Activated CD4-positive, alpha-beta memory T cell treated with anti-CD3 and anti-CD28 coated beads for 36 hours (primary cell): ENCODE measurements at regions not wholly inside any gene's neighbourhood (a gene's known extent, or its start where the extent isn't known, plus 50 kb on each side); places are given as distances from the start of the nearest gene placed in this dataset.

Experiments used
- CTCF ChIA-PET: fragments of 350-600 bp; sonication (Branson Sonifier 250); formaldehyde crosslinking; loops from one replicate; lab custom pipeline; 2021; ENCODE audit warnings: antibody characterized with exemption, inconsistent platforms; lab: Charles Lee
- POLR2A ChIA-PET: fragments of 350-600 bp; sonication (Branson Sonifier 250); formaldehyde crosslinking; loops from one replicate; lab custom pipeline; 2021; ENCODE audit warnings: antibody characterized with exemption; lab: Charles Lee
- DNase-seq: peaks from one replicate; pipeline ENCODE4 v3.0.0-alpha.2; 2020
- H3K27ac Mint-ChIP-seq: one replicate; pipeline ENCODE4 v1.8.0; 2021; ENCODE audit warnings: mixed read lengths
- H3K27me3 Mint-ChIP-seq: one replicate; pipeline ENCODE4 v1.8.0; 2021; ENCODE audit warnings: mixed read lengths
- H3K36me3 Mint-ChIP-seq: one replicate; pipeline ENCODE4 v1.8.0; 2021; ENCODE audit warnings: mixed read lengths
- H3K4me1 Mint-ChIP-seq: one replicate; pipeline ENCODE4 v1.8.0; 2021; ENCODE audit warnings: low read depth, mixed read lengths
- H3K4me3 Mint-ChIP-seq: one replicate; pipeline ENCODE4 v1.8.0; 2021; ENCODE audit warnings: mild to moderate bottlenecking, mixed read lengths
- H3K9me3 Mint-ChIP-seq: one replicate; pipeline ENCODE4 v1.8.0; 2021; ENCODE audit warnings: mixed read lengths
- intact Hi-C: fragments of 100-400 bp; cut with micrococcal nuclease; formaldehyde crosslinking; loops from one replicate; pipeline ENCODE4 v1.15.1; 2023

GRCh38 chr5:142259758-142260157 is 65.1 kb downstream of the SPRY4 start:
- no peak for DNase-seq

GRCh38 chr5:142255831-142256230 is 69.0 kb downstream of the SPRY4 start:
- no peaks in the 10 kb centered on the region for H3K27me3 Mint-ChIP-seq
- CTCF ChIA-PET, result no interaction called here
- no peak overlapping the region for H3K4me3 Mint-ChIP-seq
- DNase-seq, result no peak
- peaks cover 4% of the 10 kb centered on the region for H3K9me3 Mint-ChIP-seq
- no peaks in the 10 kb centered on the region for H3K4me1 Mint-ChIP-seq
- intact Hi-C loops, result no loop called here
- POLR2A ChIA-PET, result no interaction called here
- no peak overlapping the region for H3K27ac Mint-ChIP-seq
- no peaks in the 10 kb centered on the region for H3K36me3 Mint-ChIP-seq

More at GRCh38 chr5:142259758-142260157, 65.1 kb downstream of the SPRY4 start:
- POLR2A ChIA-PET, result no interaction called here
- Mint-ChIP-seq H3K36me3 (no peaks in the 10 kb centered on the region), H3K9me3 (peaks cover 4% of the 10 kb centered on the region), H3K27ac (no peak overlapping the region), H3K4me3 (no peak overlapping the region), H3K27me3 (no peaks in the 10 kb centered on the region), H3K4me1 (no peaks in the 10 kb centered on the region)
- intact Hi-C loops, result no loop called here
- CTCF ChIA-PET, result interaction anchor here (0.6 to 1.0 kb wide), 2 partner anchors 226 to 290 kb away, joined by 3 read pairs; no protein-coding TSS in a partner anchor

- intact Hi-C loops, result no loop called here
- no peak overlapping the region for H3K4me3 Mint-ChIP-seq
- no peaks in the 10 kb centered on the region for H3K27me3 Mint-ChIP-seq
- no peak for DNase-seq
- no peak overlapping the region for H3K27ac Mint-ChIP-seq
- peaks cover 4% of the 10 kb centered on the region for H3K9me3 Mint-ChIP-seq
- H3K4me1 Mint-ChIP-seq, result no peaks in the 10 kb centered on the region
- POLR2A ChIA-PET, result no interaction called here
- no peaks in the 10 kb centered on the region for H3K36me3 Mint-ChIP-seq
- CTCF ChIA-PET, result no interaction called here
These were observed 70.4 kb downstream of the SPRY4 start for GRCh38 chr5:142254431-142254830.

- POLR2A ChIA-PET, result no interaction called here
- intact Hi-C loops, result no loop called here
- Mint-ChIP-seq H3K36me3 (no peaks in the 10 kb centered on the region), H3K27ac (no peak overlapping the region), H3K9me3 (peaks cover 4% of the 10 kb centered on the region), H3K4me1 (no peaks in the 10 kb centered on the region), H3K27me3 (no peaks in the 10 kb centered on the region), H3K4me3 (no peak overlapping the region)
- CTCF ChIA-PET, result no interaction called here
- no peak for DNase-seq
These were observed 70.9 kb downstream of the SPRY4 start for GRCh38 chr5:142253938-142254337.

GRCh38 chr5:142250119-142250518 is 74.7 kb downstream of the SPRY4 start:
- ChIA-PET CTCF (no interaction called here), POLR2A (no interaction called here)
- H3K27ac Mint-ChIP-seq, result no peak overlapping the region
- H3K9me3 Mint-ChIP-seq, result no peaks in the 10 kb centered on the region
- intact Hi-C loops, result no loop called here
- no peak overlapping the region for H3K4me3 Mint-ChIP-seq
- no peaks in the 10 kb centered on the region for H3K27me3 Mint-ChIP-seq
- no peaks in the 10 kb centered on the region for H3K36me3 Mint-ChIP-seq
- no peaks in the 10 kb centered on the region for H3K4me1 Mint-ChIP-seq
- DNase-seq, result no peak

- CTCF ChIA-PET, result no interaction called here
- intact Hi-C loops, result no loop called here
- Mint-ChIP-seq H3K4me1 (no peaks in the 10 kb centered on the region), H3K27ac (no peak overlapping the region), H3K4me3 (no peak overlapping the region), H3K9me3 (no peaks in the 10 kb centered on the region), H3K27me3 (no peaks in the 10 kb centered on the region), H3K36me3 (no peaks in the 10 kb centered on the region)
- no peak for DNase-seq
- POLR2A ChIA-PET, result no interaction called here
These were observed 75.9 kb downstream of the SPRY4 start for GRCh38 chr5:142248853-142249462.

- Mint-ChIP-seq H3K27ac (no peak overlapping the region), H3K36me3 (no peaks in the 10 kb centered on the region), H3K9me3 (no peaks in the 10 kb centered on the region), H3K27me3 (no peaks in the 10 kb centered on the region), H3K4me3 (no peak overlapping the region), H3K4me1 (no peaks in the 10 kb centered on the region)
- DNase-seq, result no peak
- CTCF ChIA-PET, result no interaction called here
- POLR2A ChIA-PET, result no interaction called here
- intact Hi-C loops, result no loop called here
These were observed 78.6 kb downstream of the SPRY4 start for GRCh38 chr5:142246258-142246657.

- Mint-ChIP-seq H3K27ac (no peak overlapping the region), H3K4me3 (no peak overlapping the region), H3K4me1 (no peaks in the 10 kb centered on the region), H3K36me3 (no peaks in the 10 kb centered on the region), H3K27me3 (no peaks in the 10 kb centered on the region), H3K9me3 (no peaks in the 10 kb centered on the region)
- DNase-seq, result no peak
- intact Hi-C loops, result no loop called here
- ChIA-PET CTCF (no interaction called here), POLR2A (no interaction called here)
These were observed 79.0 kb downstream of the SPRY4 start for GRCh38 chr5:142245786-142246185.

- no peaks in the 10 kb centered on the region for H3K9me3 Mint-ChIP-seq
- no peak overlapping the region for H3K27ac Mint-ChIP-seq
- ChIA-PET CTCF (no interaction called here), POLR2A (no interaction called here)
- H3K36me3 Mint-ChIP-seq, result no peaks in the 10 kb centered on the region
- H3K4me1 Mint-ChIP-seq, result no peaks in the 10 kb centered on the region
- no peak for DNase-seq
- no peak overlapping the region for H3K4me3 Mint-ChIP-seq
- no peaks in the 10 kb centered on the region for H3K27me3 Mint-ChIP-seq
- intact Hi-C loops, result no loop called here
These were observed 80.4 kb downstream of the SPRY4 start for GRCh38 chr5:142244440-142244839.

- no peaks in the 10 kb centered on the region for H3K9me3 Mint-ChIP-seq
These were observed 82.5 kb downstream of the SPRY4 start for GRCh38 chr5:142242272-142242671.

GRCh38 chr5:142239394-142240159 is 85.2 kb downstream of the SPRY4 start:
- ChIA-PET CTCF (no interaction called here), POLR2A (no interaction called here)
- Mint-ChIP-seq H3K9me3 (no peaks in the 10 kb centered on the region), H3K4me1 (peaks cover 6% of the 10 kb centered on the region), H3K27ac (no peak overlapping the region), H3K36me3 (no peaks in the 10 kb centered on the region), H3K27me3 (no peaks in the 10 kb centered on the region), H3K4me3 (no peak overlapping the region)
- intact Hi-C loops, result no loop called here
- DNase-seq, result no peak

More at GRCh38 chr5:142242272-142242671, 82.5 kb downstream of the SPRY4 start:
- ChIA-PET CTCF (interaction anchor here (0.6 kb wide), 1 partner anchor 456 kb away, joined by 3 read pairs; no protein-coding TSS in a partner anchor), POLR2A (no interaction called here)
- Mint-ChIP-seq H3K36me3 (no peaks in the 10 kb centered on the region), H3K4me3 (no peak overlapping the region), H3K27ac (no peak overlapping the region), H3K27me3 (no peaks in the 10 kb centered on the region), H3K4me1 (no peaks in the 10 kb centered on the region)
- no peak for DNase-seq
- intact Hi-C loops, result no loop called here

GRCh38 chr5:142237707-142238106 is 87.1 kb downstream of the SPRY4 start:
- Mint-ChIP-seq H3K27me3 (no peaks in the 10 kb centered on the region), H3K4me1 (peaks cover 10% of the 10 kb centered on the region), H3K4me3 (no peak overlapping the region), H3K27ac (no peak overlapping the region), H3K9me3 (no peaks in the 10 kb centered on the region), H3K36me3 (no peaks in the 10 kb centered on the region)
- CTCF ChIA-PET, result interaction anchor here (1.2 kb wide), 1 partner anchor 651 kb away, joined by 3 read pairs; no protein-coding TSS in a partner anchor
- intact Hi-C loops, result no loop called here
- DNase-seq, result no peak
- POLR2A ChIA-PET, result no interaction called here
